DND-41 (cell line): ENCODE measurements at regions not wholly inside any gene's neighbourhood (a gene's known extent, or its start where the extent isn't known, plus 50 kb on each side); places are given as distances from the start of the nearest gene placed in this dataset.

Experiments used
- EZH2 ChIP-seq: IDR thresholded peaks from 3 replicates; pipeline ENCODE4 v1.6.1; 2012; ENCODE audit warnings: borderline replicate concordance, low read depth, mild to moderate bottlenecking, moderate library complexity, low read length, inconsistent platforms; ENCODE audit not compliant: severe bottlenecking
- TF ChIP-seq, protein P1 (sequence below): IDR thresholded peaks from 2 replicates; pipeline ENCODE4 v1.5.1; 2012; ENCODE audit warnings: borderline replicate concordance, low read length, moderate library complexity, mild to moderate bottlenecking; ENCODE audit not compliant: poor library complexity, severe bottlenecking; ENCODE audit errors: extremely low read depth

DNA sequence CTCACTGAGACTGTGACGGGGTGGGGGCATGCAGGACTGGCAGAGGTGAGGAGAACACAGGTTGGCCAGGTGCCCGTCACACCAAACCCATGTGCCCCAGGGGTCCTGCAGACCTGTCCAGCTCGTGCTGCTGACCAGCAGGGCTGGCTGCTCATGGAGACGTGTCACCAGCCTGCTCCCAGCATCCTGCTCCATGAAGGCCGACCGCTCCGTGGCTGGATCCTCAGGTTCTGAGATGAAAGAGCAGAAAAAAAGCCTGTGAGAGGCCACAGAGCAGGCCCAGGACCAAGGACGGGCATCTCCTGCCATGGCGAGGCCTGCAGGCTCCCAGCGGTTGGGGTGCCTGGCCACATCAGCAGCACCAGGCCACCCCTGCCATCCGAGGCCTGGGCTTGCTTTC lies 71.7 kb upstream of the DRD5 start:
- TF ChIP-seq, protein P1, sequence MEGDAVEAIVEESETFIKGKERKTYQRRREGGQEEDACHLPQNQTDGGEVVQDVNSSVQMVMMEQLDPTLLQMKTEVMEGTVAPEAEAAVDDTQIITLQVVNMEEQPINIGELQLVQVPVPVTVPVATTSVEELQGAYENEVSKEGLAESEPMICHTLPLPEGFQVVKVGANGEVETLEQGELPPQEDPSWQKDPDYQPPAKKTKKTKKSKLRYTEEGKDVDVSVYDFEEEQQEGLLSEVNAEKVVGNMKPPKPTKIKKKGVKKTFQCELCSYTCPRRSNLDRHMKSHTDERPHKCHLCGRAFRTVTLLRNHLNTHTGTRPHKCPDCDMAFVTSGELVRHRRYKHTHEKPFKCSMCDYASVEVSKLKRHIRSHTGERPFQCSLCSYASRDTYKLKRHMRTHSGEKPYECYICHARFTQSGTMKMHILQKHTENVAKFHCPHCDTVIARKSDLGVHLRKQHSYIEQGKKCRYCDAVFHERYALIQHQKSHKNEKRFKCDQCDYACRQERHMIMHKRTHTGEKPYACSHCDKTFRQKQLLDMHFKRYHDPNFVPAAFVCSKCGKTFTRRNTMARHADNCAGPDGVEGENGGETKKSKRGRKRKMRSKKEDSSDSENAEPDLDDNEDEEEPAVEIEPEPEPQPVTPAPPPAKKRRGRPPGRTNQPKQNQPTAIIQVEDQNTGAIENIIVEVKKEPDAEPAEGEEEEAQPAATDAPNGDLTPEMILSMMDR, result no peak
- no peak for TF ChIP-seq EZH2
